ENCODE measurements at regions not wholly inside any gene's neighbourhood (a gene's known extent, or its start where the extent isn't known, plus 50 kb on each side); places are given as distances from the start of the nearest gene placed in this dataset.

DNA sequence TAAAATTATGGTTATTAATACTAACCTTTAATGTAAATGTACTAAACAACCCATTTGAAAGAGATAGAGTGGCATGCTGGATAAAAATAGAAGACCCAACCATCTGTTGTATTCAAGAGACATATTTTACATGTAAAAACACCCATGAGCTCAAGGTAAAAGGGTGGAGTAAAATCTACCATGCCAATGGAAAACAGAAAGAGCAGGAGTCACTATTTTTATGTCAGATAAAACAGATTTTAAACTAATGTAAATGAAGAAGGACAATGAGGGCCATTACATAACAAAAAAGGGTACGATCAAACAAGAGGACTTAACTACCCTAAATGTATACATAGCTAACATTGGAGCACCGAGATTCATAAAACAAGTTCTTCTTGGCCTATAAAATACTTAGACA is 66.3 kb downstream of the ITM2A start:
- no peak for DNase-seq (ENCODE audit: insufficient read length, low spot score)
- no peak for FAIRE-seq

DNA sequence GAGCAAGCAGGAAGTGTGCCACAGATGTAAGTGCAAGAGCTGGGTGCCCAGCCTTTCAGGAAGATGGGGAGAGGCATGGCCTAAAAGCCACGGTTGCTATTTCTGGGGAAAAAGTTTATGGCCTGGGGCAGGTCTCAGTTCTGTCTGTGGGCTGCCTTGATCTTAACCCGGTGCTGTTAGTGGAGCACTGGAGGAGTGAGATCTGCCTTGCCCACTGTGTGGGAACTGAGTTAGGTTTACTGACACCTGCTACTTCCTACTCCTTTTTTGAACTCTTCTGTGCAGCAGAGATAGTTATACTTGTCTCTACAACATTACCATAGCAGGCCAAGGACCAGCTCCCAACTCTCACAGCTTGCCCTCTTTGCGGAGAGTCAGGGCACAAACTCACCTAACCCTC is 76.5 kb downstream of the ITM2A start:
- FAIRE-seq (no peak), DNase-seq (ENCODE audit: insufficient read length, low spot score) (no peak)

DNA sequence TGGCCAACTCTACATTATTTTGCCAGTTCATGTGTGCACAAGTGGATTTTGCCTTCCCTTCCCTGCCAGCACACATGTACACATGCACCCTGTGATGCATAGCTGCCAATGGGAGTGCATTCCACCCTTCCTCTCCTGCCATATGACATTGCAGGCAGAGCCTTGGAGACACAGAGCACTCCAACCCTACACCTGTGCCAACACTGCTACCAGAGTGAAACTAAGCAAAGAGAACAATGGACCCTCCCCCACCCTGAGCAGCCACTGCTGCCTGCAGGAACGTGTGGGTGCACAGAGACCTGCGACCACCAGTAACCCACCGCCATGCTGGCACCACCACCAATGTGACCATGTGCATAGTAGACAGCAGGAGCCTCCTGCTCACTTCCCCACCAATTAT is 78.4 kb downstream of the ITM2A start:
- DNase-seq (ENCODE audit: insufficient read length, low spot score) (no peak), FAIRE-seq (no peak)

DNA sequence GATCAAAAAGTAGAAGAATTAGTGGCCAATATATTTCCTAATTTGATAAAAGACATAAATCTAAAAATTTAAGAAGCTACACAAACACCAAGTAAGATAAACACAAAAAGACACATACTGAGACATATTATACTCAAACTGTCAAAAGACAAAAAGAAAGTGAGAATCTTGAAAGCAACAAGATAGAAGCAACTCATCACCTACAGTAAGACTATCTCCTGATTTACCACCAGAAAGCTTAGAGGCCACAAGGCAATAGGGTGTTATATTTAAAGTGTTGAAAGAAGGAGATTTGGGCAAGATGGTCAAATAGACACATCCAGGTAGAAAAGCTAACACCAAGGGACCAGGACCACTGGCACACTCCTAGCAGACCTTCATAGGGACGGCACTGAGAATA is 79.4 kb downstream of the ITM2A start:
- no peak for FAIRE-seq
- DNase-seq (ENCODE audit: insufficient read length, low spot score) = no peak

DNA sequence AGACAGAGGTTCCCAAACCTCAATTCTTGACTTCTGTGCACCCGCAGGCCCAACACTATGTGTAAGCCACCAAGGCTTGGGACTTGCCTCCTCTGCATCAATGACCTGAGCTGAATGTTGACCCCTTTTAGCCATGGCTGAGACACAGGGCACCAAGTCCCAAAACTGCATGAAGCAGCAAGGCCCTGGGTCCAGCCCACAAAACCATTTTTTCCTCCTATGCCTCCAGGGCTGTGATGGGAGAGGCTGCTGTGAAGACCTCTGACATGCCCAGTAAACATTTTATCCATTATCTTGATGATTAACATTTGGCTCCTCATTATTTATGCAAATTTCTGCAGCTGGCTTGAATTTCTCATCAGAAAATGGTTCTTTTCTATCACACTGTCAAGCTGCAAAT is 85.4 kb downstream of the ITM2A start:
- FAIRE-seq (no peak), DNase-seq (ENCODE audit: insufficient read length, low spot score) (no peak)

GRCh38 chrX:79270401-79270800 is 96.7 kb downstream of the ITM2A start:
- peak; percentile 96 for FAIRE-seq
- no peak for DNase-seq (ENCODE audit: insufficient read length, low spot score)

- peak; percentile 72 for FAIRE-seq
These were observed 98.3 kb downstream of the ITM2A start for GRCh38 chrX:79268788-79269187.

DNA sequence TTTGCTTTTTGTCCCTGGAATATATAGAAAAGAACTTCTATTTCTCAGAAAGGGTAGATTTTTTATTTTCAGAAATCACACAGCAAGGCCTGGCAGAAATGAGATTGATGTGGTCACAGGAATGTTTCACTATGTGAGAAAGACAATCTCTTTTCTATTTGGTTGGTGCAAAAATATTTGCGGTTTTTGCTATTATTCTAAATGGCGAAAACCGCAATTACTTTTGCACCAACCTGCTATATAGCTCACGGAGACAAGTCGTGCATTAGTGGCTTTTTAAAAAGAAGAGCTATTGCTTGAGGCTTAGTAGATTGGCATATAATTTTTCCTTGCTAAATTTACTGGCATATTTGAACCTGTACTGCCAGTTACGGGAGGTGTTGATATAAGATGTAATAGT is 100.4 kb downstream of the ITM2A start:
- FAIRE-seq (no peak), DNase-seq (ENCODE audit: insufficient read length, low spot score) (no peak)

More at GRCh38 chrX:79268788-79269187, 98.3 kb downstream of the ITM2A start:
- no peak for DNase-seq (ENCODE audit: insufficient read length, low spot score)

GRCh38 chrX:79263550-79263949 is 103.6 kb downstream of the ITM2A start:
- peak; percentile 90 for FAIRE-seq
- DNase-seq (ENCODE audit: insufficient read length, low spot score) = no peak

GRCh38 chrX:79259073-79259689 is 108.0 kb downstream of the ITM2A start:
- DNase-seq (ENCODE audit: insufficient read length, low spot score) = peak; percentile 0
- peak; percentile 100 for FAIRE-seq

DNA sequence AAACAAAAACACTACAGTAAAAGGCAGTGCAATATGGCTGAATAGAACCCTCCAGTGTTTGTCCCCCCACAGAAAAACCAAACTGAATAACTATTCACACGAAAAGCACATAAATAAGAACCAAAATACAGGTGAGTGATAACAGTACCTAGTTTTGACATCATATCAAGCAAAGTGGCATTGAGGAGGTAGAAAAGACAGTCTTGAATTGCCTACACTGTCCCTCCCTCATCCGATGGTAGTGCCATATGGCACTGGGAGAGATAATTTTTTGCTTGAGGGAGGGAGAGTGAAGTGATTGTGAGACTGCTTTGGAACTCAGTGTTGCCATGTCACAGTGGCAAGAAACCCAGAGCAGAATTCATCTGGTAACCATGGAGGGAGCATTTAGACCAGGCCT is 99.2 kb downstream of the GPR174 start:
- peak; percentile 44 for FAIRE-seq
- no peak for DNase-seq (ENCODE audit: insufficient read length, low spot score)

GRCh38 chrX:79235899-79236298 is 91.4 kb downstream of the GPR174 start:
- FAIRE-seq (no peak), DNase-seq (ENCODE audit: insufficient read length, low spot score) (no peak)

DNA sequence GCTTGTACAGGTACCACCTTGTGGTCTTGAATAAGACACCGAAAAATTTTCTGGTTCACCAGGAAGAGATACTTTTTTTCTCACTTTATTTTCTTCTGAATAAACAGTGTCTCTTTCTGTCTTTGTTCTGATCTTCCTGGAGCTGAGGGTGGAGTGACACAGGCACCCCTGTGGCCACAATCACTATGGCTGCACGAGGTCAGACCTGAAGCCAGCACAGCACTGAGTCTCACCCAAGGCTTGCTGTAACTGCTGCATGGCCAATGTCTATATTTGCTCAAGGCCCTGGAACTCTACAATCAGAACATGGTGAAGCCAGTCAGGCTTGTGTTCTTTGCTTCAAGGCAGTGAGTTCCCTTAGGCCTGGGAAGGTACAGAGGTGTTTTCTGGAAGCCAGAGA is 87.2 kb downstream of the GPR174 start:
- DNase-seq (ENCODE audit: insufficient read length, low spot score) = no peak
- no peak for FAIRE-seq

Measured in GM19239 (cell line).